AG04450 (cell line): ENCODE measurements at regions not wholly inside any gene's neighbourhood (a gene's known extent, or its start where the extent isn't known, plus 50 kb on each side); places are given as distances from the start of the nearest gene placed in this dataset.

Source experiments
- CTCF ChIA-PET: fragments of 300-600, 350-600 bp; formaldehyde crosslinking; extraction: SDS; loops from one replicate; lab custom pipeline; 2022; ENCODE audit warnings: antibody characterized with exemption, inconsistent platforms; lab: Charles Lee
- POLR2A ChIA-PET: fragments of 350-600 bp; formaldehyde crosslinking; extraction: SDS; loops from one replicate; lab custom pipeline; 2021; ENCODE audit warnings: antibody characterized with exemption, inconsistent platforms; lab: Yijun Ruan, JAX
- DNase-seq: peaks from one replicate; pipeline ENCODE4 v3.0.0-alpha.2; 2011; ENCODE audit warnings: low read depth, low spot score
- H3K27ac ChIP-seq: one replicate; pipeline ENCODE4 v1.5.1; 2012; ENCODE audit warnings: low read depth, low read length, control low read depth
- H3K27me3 ChIP-seq: one replicate; pipeline ENCODE4 v1.6.0; 2012; ENCODE audit warnings: low read length; ENCODE audit not compliant: control insufficient read depth, insufficient read depth
- H3K4me3 ChIP-seq: 2 replicates; pipeline ENCODE4 v1.5.1; 2011; ENCODE audit warnings: mild to moderate bottlenecking, low read depth, low read length, control low read depth
- H3K9me3 ChIP-seq: 2 replicates; pipeline ENCODE4 v1.5.1; 2012; ENCODE audit warnings: low read length; ENCODE audit not compliant: control insufficient read depth, insufficient read depth
- TF ChIP-seq, protein P1 (sequence below): IDR thresholded peaks from 2 replicates; pipeline ENCODE4 v1.5.1; 2011; ENCODE audit warnings: low read depth, low read length, control low read depth, inconsistent platforms

- Histone ChIP-seq H3K9me3 (no peaks in the 10 kb centered on the region), H3K27me3 (no peaks in the 10 kb centered on the region), H3K4me3 (no peak overlapping the region), H3K27ac (no peak overlapping the region)
- POLR2A ChIA-PET, result no interaction called here
- TF ChIP-seq, protein P1, sequence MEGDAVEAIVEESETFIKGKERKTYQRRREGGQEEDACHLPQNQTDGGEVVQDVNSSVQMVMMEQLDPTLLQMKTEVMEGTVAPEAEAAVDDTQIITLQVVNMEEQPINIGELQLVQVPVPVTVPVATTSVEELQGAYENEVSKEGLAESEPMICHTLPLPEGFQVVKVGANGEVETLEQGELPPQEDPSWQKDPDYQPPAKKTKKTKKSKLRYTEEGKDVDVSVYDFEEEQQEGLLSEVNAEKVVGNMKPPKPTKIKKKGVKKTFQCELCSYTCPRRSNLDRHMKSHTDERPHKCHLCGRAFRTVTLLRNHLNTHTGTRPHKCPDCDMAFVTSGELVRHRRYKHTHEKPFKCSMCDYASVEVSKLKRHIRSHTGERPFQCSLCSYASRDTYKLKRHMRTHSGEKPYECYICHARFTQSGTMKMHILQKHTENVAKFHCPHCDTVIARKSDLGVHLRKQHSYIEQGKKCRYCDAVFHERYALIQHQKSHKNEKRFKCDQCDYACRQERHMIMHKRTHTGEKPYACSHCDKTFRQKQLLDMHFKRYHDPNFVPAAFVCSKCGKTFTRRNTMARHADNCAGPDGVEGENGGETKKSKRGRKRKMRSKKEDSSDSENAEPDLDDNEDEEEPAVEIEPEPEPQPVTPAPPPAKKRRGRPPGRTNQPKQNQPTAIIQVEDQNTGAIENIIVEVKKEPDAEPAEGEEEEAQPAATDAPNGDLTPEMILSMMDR, result no peak
- no peak for DNase-seq
- CTCF ChIA-PET, result no interaction called here
Measured at GRCh38 chr6:105988321-105988720, 97.8 kb upstream of the PRDM1 start.

- ChIA-PET POLR2A (interaction anchor here (0.6 kb wide), 1 partner anchor 60 kb away, joined by 3 read pairs; no protein-coding TSS in a partner anchor), CTCF (interaction anchor here (0.6 to 0.7 kb wide), 2 partner anchors 14 to 314 kb away, joined by 3 read pairs; no protein-coding TSS in a partner anchor)
- no peaks in the 10 kb centered on the region for H3K27me3 ChIP-seq
- H3K9me3 ChIP-seq, result no peaks in the 10 kb centered on the region
- no peak for DNase-seq
- no peak overlapping the region for H3K27ac ChIP-seq
- TF ChIP-seq, protein P1, result no peak
- H3K4me3 ChIP-seq, result no peak overlapping the region
Measured at GRCh38 chr6:105987516-105987915, 98.6 kb upstream of the PRDM1 start.

DNA sequence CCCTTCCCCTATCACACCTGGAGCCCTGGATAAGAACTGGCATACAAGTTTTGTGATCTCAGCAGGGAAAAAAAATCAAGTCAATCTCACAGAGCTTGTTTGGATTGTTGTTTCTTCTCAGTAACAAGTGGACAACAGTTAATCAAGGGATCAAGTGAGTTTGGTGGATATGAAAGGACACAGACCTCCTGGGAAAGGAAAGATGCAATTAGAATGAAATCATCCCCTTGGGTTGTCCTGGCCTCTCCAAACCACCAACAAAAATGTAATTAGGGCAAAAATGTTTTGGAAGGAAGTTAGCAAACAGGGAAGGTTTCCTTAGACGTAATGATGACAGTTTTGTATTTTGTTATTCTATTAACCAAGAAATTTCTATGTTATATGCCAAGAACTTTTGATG lies 99.1 kb upstream of the PRDM1 start:
- no peak overlapping the region for H3K27ac ChIP-seq
- no peak overlapping the region for H3K4me3 ChIP-seq
- no peaks in the 10 kb centered on the region for H3K9me3 ChIP-seq
- ChIA-PET POLR2A (interaction anchor here (0.6 kb wide), 1 partner anchor 61 kb away, joined by 3 read pairs; no protein-coding TSS in a partner anchor), CTCF (interaction anchor here (0.6 kb wide), 1 partner anchor 15 kb away, joined by 3 read pairs; no protein-coding TSS in a partner anchor)
- no peak for DNase-seq
- no peaks in the 10 kb centered on the region for H3K27me3 ChIP-seq
- TF ChIP-seq, protein P1, result no peak

GRCh38 chr6:105985816-105986632 lies 100.1 kb upstream of the PRDM1 start:
- H3K9me3 ChIP-seq, result peaks cover 7% of the 10 kb centered on the region; the same call in 1 of the 2 replicates
- no peaks in the 10 kb centered on the region for H3K27me3 ChIP-seq
- POLR2A ChIA-PET, result interaction anchor here (0.7 kb wide), 1 partner anchor 344 kb away, joined by 3 read pairs; no protein-coding TSS in a partner anchor
- CTCF ChIA-PET, result interaction anchor here (0.6 kb wide), 1 partner anchor 7 kb away, joined by 3 read pairs; no protein-coding TSS in a partner anchor
- H3K27ac ChIP-seq, result no peak overlapping the region
- TF ChIP-seq, protein P1, result no peak
- DNase-seq, result no peak
- 0 out of 2 replicates have a peak overlapping the region, but pooled peaks have one; percentile 14 for H3K4me3 ChIP-seq
